Small intestine (tissue), 7 donors: ENCODE measurements at regions not wholly inside any gene's neighbourhood (a gene's known extent, or its start where the extent isn't known, plus 50 kb on each side); places are given as distances from the start of the nearest gene placed in this dataset.

Source experiments
- DNase-seq, 2 donors: peaks; one replicate each; pipeline versions ENCODE4 v3.0.0 to v3.0.0-alpha.2; 2013
- FAIRE-seq: peaks from 2 replicates; lab custom pipeline; 2012; peaks lifted over from hg19 to GRCh38; lab: Jason Lieb, UNC
- H3K27ac ChIP-seq, 3 donors: one replicate each; pipeline ENCODE4 v1.5.1; 2013; ENCODE audit warnings: low read length in 2 of 3, mild to moderate bottlenecking in 2 of 3, control low read depth in 1 of 3, inconsistent platforms in 1 of 3, low read depth in 1 of 3, moderate library complexity in 1 of 3
- H3K27me3 ChIP-seq, 3 donors: one replicate each; pipeline ENCODE4 v1.6.1; 2013; ENCODE audit warnings: low read length in 3 of 3, inconsistent platforms in 1 of 3; ENCODE audit not compliant: control insufficient read depth in 3 of 3, insufficient read depth in 3 of 3
- H3K36me3 ChIP-seq, 3 donors: one replicate each; pipeline ENCODE4 v1.6.1; 2013; ENCODE audit warnings: low read length in 3 of 3, inconsistent platforms in 1 of 3, low read depth in 1 of 3, mild to moderate bottlenecking in 1 of 3, moderate library complexity in 1 of 3; ENCODE audit not compliant: control insufficient read depth in 3 of 3, insufficient read depth in 2 of 3
- H3K4me1 ChIP-seq, 3 donors: one replicate each; pipeline ENCODE4 v1.6.1; 2013; ENCODE audit warnings: low read length in 2 of 3, inconsistent platforms in 1 of 3, low read depth in 1 of 3, mild to moderate bottlenecking in 1 of 3, moderate library complexity in 1 of 3; ENCODE audit not compliant: control insufficient read depth in 3 of 3, insufficient read depth in 2 of 3
- H3K4me3 ChIP-seq, 3 donors: one replicate each; pipeline ENCODE4 v1.5.1; 2013; ENCODE audit warnings: low read length in 3 of 3, control low read depth in 1 of 3, inconsistent platforms in 1 of 3, low read depth in 1 of 3, mild to moderate bottlenecking in 1 of 3, moderate library complexity in 1 of 3
- H3K9me3 ChIP-seq, 2 donors: one replicate each; pipeline ENCODE4 v1.6.1; 2013; ENCODE audit warnings: low read depth in 1 of 2, low read length in 1 of 2; ENCODE audit not compliant: control insufficient read depth in 2 of 2, insufficient read depth in 1 of 2
- WGBS, 3 donors: extraction: QIAGEN DNeasy Blood & Tissue Kit; methylation state at CpG; one replicate each; pipeline ENCODE4 v1.1.7; 2013; 5-methylcytosine and 5-hydroxymethylcytosine counted together
- donor health status: healthy with polysubstance abuse.
- donor health status: control.
- donor health status: control.
- donor health status: Bipolar disorder and iron deficiency.
- donor health status: healthy.

DNA sequence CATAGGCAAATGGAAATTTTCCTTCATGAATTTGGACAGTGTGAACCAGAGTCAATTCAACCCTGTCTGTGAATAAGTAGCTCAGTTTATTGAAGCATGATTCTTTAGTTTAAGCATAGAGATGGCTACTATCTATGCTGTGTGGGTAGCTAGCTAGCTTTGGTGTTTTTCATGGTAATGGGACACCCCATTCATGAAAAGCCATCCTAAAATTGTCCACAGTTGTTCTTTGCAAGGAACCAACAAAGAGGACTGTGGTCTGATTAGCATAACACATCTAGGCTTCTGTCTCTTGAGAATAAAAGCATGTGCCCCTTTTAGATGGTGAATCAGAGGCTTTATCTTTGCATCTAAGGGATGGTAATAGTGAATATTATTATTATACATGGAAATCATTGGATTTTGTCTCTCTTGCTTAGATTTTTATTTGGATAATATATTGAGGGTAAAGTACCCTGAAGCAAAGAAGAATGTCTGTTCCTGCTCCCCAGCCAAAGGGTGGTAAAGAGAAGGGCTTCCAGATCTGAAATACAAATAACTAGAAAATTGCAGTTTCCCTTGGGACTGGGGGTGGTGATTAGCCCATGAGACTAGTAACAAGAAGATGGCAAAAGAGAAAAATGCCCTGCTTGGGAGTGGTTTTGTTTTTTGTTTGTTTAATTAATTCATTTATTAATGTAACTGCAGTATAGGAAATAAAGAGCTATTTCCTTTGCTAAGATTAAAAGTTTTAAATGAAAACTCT, 624.2 kb upstream of the ZNF608 start:
- H3K27ac ChIP-seq, result no peak overlapping the region
- no peak overlapping the region for H3K4me3 ChIP-seq
- no peak for DNase-seq
- no peaks in the 10 kb centered on the region for H3K36me3 ChIP-seq
- H3K27me3 ChIP-seq, result no peaks in the 10 kb centered on the region
- no peaks in the 10 kb centered on the region for H3K9me3 ChIP-seq
- FAIRE-seq, result no peak
- H3K4me1 ChIP-seq, result peaks cover 0 to 2% (median 2%) of the 10 kb centered on the region in 3 donors

DNA sequence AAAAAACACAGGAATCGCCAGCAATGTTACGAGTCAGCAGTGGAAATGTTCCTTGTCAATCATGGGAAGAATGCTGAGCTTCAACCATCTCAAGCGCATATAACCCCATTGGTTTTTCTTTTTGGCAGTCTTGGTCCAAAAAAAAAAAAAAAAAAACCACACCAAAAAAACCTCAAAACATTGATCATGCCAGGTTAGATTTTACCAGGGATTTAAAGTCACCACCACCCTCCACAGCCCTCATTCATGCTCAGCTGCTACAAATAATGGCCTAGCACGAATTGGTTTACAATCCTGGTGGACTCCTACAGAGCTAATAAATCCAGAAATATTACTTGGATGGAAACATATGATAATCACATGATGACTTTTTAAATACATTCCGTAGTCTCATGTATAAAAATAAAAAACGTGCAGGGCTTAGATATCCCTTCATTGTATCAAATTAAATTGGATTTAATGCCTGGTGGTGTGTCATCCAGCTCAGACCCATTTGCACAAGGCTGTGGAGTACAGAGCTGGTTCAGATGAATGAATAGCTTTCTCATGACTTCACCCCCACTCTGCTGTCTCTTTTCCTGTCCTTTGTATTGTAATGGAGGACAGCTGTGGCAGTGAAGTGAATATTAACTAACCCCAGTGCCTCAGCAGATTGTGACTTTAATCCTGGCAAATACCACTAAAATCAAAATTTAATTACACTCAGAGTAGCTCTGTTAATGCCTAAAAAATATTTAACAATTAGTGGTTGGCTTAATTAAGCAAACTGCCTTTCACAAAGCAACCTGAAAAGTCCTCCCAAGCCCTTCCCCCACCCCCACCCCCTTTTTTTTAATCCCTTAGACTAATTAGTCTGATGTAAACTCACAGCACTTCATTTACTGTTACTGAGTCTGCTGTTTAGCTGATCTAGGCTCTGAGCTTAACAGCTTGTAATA, 626.5 kb upstream of the ZNF608 start:
- H3K4me1 ChIP-seq, result peaks cover 0 to 2% (median 2%) of the 10 kb centered on the region in 3 donors
- no peaks in the 10 kb centered on the region for H3K9me3 ChIP-seq
- DNase-seq (no peak), FAIRE-seq (no peak)
- H3K27ac ChIP-seq, result no peak overlapping the region
- 83 to 86% (median 85%) methylated on average over 6 of the region's 6 CpGs for WGBS, 3 donors
- H3K4me3 ChIP-seq, result no peak overlapping the region
- no peaks in the 10 kb centered on the region for H3K27me3 ChIP-seq
- H3K36me3 ChIP-seq, result no peaks in the 10 kb centered on the region

DNA sequence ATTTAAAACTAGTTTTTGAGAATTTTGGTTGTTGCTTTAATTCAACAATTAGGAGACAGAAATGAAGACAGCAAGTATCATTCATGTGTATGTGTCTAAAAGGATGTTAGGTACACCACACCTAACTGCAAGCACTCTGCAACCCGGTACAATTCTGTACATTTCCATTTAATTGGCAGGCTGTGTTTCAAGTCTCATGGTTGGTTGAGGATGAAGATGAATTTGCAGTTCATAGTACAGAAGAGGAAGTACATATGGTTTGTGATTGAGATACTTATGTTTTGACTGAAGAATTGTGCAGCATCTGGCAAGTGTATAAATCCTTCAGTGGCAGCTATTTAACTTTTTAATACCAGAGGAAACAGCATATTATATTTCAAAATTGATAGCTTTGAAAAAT, 628.7 kb upstream of the ZNF608 start:
- FAIRE-seq (no peak), DNase-seq (no peak)
- Histone ChIP-seq H3K9me3 (no peaks in the 10 kb centered on the region), H3K4me1 (peaks cover 0 to 2% (median 2%) of the 10 kb centered on the region in 3 donors), H3K27ac (no peak overlapping the region), H3K4me3 (no peak overlapping the region), H3K36me3 (no peaks in the 10 kb centered on the region), H3K27me3 (no peaks in the 10 kb centered on the region)
- 65 to 79% (median 79%) methylated on average over 1 of the region's 1 CpG for WGBS, 3 donors

DNA sequence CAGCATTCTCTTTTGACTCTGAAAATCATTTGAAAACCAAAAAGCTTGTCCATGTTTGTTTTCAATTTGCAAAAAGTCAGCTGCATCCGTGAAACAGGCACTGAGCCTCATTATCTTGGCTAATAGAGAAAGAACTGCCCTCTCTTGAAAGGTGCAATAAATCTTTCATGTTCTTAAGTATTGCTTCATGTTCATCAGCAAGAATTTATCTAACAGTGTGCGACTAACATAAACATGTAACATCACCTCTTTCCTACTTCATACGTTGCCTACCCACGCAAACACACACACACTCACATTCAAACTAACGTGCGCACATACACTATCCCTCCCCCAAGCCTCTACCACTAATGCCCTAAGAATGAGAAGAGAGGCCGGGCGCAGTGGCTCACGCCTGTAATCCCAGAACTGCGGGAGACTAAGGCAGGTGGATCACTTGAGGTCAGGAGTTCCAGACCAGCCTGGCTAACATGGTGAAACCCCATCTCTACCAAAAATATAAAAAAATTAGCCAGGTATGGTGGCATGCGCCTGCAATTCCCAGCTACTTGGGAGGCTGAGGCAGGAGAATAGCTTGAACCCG, 629.7 kb upstream of the ZNF608 start:
- peak; percentile 7 to 16 for DNase-seq

DNA sequence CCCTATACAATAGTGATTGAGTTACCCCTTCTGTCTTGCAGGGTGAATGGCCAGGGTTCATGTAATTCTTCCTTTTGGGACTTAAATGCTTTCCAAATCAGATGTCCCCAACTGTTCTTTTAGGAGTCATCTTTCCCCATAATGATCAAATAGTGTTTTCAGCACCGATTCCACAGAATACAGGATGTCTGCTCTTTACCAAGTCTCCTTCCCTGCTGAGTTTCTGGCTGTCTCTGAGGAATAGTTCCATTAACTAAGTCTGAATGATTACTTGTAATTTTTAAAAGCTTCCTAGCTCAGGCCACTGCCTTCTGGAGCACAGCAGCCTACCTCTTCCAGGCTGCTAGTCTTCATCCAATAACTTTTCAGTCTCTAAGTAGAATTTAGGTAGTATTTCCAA, 630.7 kb upstream of the ZNF608 start:
- WGBS, 3 donors, result 87 to 96% (median 91%) methylated on average over 1 of the region's 1 CpG
- no peak for FAIRE-seq
- peaks cover 0 to under 1% of the 10 kb centered on the region in 2 donors for H3K9me3 ChIP-seq

More for the DNA sequence above, 629.7 kb upstream of the ZNF608 start:
- Histone ChIP-seq H3K27ac (no peak overlapping the region), H3K4me1 (peaks cover 0 to under 1% (median under 1%) of the 10 kb centered on the region in 3 donors), H3K27me3 (no peaks in the 10 kb centered on the region), H3K4me3 (no peak overlapping the region), H3K9me3 (no peaks in the 10 kb centered on the region), H3K36me3 (no peaks in the 10 kb centered on the region)
- FAIRE-seq, result no peak
- WGBS, 3 donors, result 76 to 81% (median 80%) methylated on average over 12 of the region's 12 CpGs

DNA sequence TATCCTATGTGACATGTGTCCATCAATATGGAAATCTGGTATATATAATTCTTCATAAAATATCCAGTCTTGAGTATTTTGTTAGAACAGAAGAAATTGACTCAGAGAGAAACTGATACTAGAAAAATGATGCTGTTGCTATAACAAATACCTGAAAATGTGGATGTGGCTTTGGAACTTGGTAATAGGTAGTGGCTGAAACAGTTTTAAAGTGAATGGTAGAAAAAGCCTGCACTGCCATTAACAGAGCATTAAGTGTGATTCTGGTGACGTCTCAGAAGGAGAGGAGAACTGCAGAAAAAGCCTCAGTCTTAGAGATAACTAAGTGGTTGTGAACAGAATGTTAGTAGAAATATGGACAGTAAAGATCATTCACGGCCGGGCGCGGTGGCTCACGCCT, 634.9 kb upstream of the ZNF608 start:
- FAIRE-seq, result no peak
- H3K4me1 ChIP-seq, result no peaks in the 10 kb centered on the region
- H3K27me3 ChIP-seq, result no peaks in the 10 kb centered on the region
- 42 to 93% (median 49%) methylated on average over 2 to 6 of the region's 6 CpGs for WGBS, 3 donors
- H3K27ac ChIP-seq, result no peak overlapping the region
- peaks cover 0 to 2% of the 10 kb centered on the region in 2 donors for H3K9me3 ChIP-seq
- no peak overlapping the region for H3K4me3 ChIP-seq
- no peak for DNase-seq
- no peaks in the 10 kb centered on the region for H3K36me3 ChIP-seq

More for the DNA sequence above, 630.7 kb upstream of the ZNF608 start:
- no peak for DNase-seq
- no peaks in the 10 kb centered on the region for H3K27me3 ChIP-seq
- H3K4me1 ChIP-seq, result no peaks in the 10 kb centered on the region
- no peak overlapping the region for H3K4me3 ChIP-seq
- no peak overlapping the region for H3K27ac ChIP-seq
- H3K36me3 ChIP-seq, result no peaks in the 10 kb centered on the region

DNA sequence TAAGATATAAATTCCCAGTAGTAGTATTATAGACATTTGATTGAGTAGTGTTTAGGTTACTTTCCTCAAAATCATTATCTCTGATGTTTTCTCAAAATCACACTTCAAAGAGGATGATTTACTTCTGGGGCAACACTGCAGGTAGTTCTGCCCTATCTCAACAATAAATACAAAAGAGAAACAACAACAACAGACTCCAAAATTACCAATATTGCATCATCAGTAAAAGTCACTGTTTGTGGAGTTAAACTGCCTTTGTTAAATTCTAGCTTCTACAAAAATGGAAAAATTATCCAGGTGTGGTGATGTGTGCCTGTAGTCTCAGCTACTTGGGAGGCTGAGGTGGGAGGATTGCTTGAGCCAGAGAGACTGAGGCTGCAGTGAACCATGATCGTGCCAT, 637.6 kb upstream of the ZNF608 start:
- no peak overlapping the region for H3K4me3 ChIP-seq
- 67 to 94% (median 88%) methylated on average over 1 of the region's 1 CpG for WGBS, 3 donors
- FAIRE-seq, result no peak
- H3K27ac ChIP-seq, result no peak overlapping the region
- H3K9me3 ChIP-seq, result peaks cover 0 to 2% of the 10 kb centered on the region in 2 donors
- H3K4me1 ChIP-seq, result no peaks in the 10 kb centered on the region
- H3K27me3 ChIP-seq, result no peaks in the 10 kb centered on the region
- no peak for DNase-seq
- H3K36me3 ChIP-seq, result no peaks in the 10 kb centered on the region

DNA sequence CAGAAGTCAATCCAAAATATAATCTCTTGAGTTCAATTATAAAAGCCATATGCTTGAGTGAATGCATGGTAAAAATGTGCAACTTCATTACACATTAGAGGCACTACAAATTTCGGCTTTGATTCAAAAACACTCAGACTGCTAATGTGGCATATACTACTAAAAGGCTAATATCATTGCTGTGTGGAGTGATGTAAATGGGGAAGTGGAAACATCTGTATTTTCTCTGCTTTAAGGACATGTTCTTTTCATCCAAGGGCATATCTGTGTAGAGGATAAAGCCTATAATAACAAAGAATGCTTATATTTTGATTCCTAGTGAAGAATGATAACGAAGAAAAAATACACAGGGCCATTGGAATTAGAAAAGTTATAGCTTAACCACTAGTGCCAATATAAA, 643.9 kb upstream of the ZNF608 start:
- H3K9me3 ChIP-seq, result peaks cover 0 to 2% of the 10 kb centered on the region in 2 donors
- H3K4me3 ChIP-seq, result no peak overlapping the region
- 51 to 81% (median 72%) methylated on average over 2 of the region's 2 CpGs for WGBS, 3 donors
- H3K27me3 ChIP-seq, result no peaks in the 10 kb centered on the region
- no peaks in the 10 kb centered on the region for H3K36me3 ChIP-seq
- no peak overlapping the region for H3K27ac ChIP-seq
- no peak for DNase-seq
- no peak for FAIRE-seq
- no peaks in the 10 kb centered on the region for H3K4me1 ChIP-seq
